Astrocyte (in vitro differentiated cells and primary cell): ENCODE measurements at regions not wholly inside any gene's neighbourhood (a gene's known extent, or its start where the extent isn't known, plus 50 kb on each side); places are given as distances from the start of the nearest gene placed in this dataset.

Experiments used
- DNase-seq: peaks from one replicate; pipeline ENCODE4 v3.0.0-alpha.2; 2010; ENCODE audit warnings: low read depth
- FAIRE-seq: peaks from 2 replicates; lab custom pipeline; 2011; peaks lifted over from hg19 to GRCh38; lab: Jason Lieb, UNC
- H2AFZ ChIP-seq: 2 replicates; pipeline ENCODE4 v1.6.0; 2012; ENCODE audit warnings: low read depth, low read length, inconsistent platforms
- H3K27ac ChIP-seq: 2 replicates; pipeline ENCODE4 v1.5.1; 2011; ENCODE audit warnings: low read depth, low read length, inconsistent platforms
- H3K27me3 ChIP-seq: 2 replicates; pipeline ENCODE4 v1.6.0; 2011; ENCODE audit warnings: low read length, inconsistent platforms; ENCODE audit not compliant: insufficient read depth
- H3K36me3 ChIP-seq: 2 replicates; pipeline ENCODE4 v1.5.1; 2011; ENCODE audit warnings: low read length, inconsistent platforms; ENCODE audit not compliant: insufficient read depth
- H3K4me1 ChIP-seq: 2 replicates; pipeline ENCODE4 v1.5.1; 2011; ENCODE audit warnings: low read length, inconsistent platforms; ENCODE audit not compliant: insufficient read depth
- H3K4me2 ChIP-seq: 2 replicates; pipeline ENCODE4 v1.6.0; 2012; ENCODE audit warnings: low read length, inconsistent platforms
- H3K4me3 ChIP-seq: 2 replicates; pipeline ENCODE4 v1.5.1; 2011; ENCODE audit warnings: low read depth, mild to moderate bottlenecking, low read length, inconsistent platforms; ENCODE audit not compliant: insufficient read depth
- H3K79me2 ChIP-seq: 2 replicates; pipeline ENCODE4 v1.6.0; 2012; ENCODE audit warnings: mild to moderate bottlenecking, low read length, inconsistent platforms; ENCODE audit not compliant: insufficient read depth
- H3K9ac ChIP-seq: 2 replicates; pipeline ENCODE4 v1.6.0; 2012; ENCODE audit warnings: mild to moderate bottlenecking, low read length, inconsistent platforms
- H3K9me3 ChIP-seq: 2 replicates; pipeline ENCODE4 v1.5.1; 2012; ENCODE audit warnings: low read depth, mild to moderate bottlenecking, low read length, inconsistent platforms; ENCODE audit not compliant: insufficient read depth
- H4K20me1 ChIP-seq: 2 replicates; pipeline ENCODE4 v1.6.0; 2012; ENCODE audit warnings: low read length, inconsistent platforms; ENCODE audit not compliant: insufficient read depth
- H3K27ac Mint-ChIP-seq: one replicate; pipeline ENCODE4 v1.8.0; 2021; ENCODE audit warnings: mild to moderate bottlenecking, mixed read lengths; ENCODE audit not compliant: unreplicated experiment
- H3K27me3 Mint-ChIP-seq: one replicate; pipeline ENCODE4 v1.8.0; 2021; ENCODE audit warnings: low read depth, mixed read lengths; ENCODE audit not compliant: unreplicated experiment
- H3K36me3 Mint-ChIP-seq: one replicate; pipeline ENCODE4 v1.8.0; 2021; ENCODE audit warnings: low read depth, mixed read lengths; ENCODE audit not compliant: unreplicated experiment
- H3K4me1 Mint-ChIP-seq: one replicate; pipeline ENCODE4 v1.8.0; 2021; ENCODE audit warnings: low read depth, mixed read lengths; ENCODE audit not compliant: unreplicated experiment
- H3K4me3 Mint-ChIP-seq: one replicate; pipeline ENCODE4 v1.8.0; 2021; ENCODE audit warnings: mild to moderate bottlenecking, moderate library complexity, mixed read lengths; ENCODE audit not compliant: unreplicated experiment
- H3K9me3 Mint-ChIP-seq: one replicate; pipeline ENCODE4 v1.8.0; 2021; ENCODE audit warnings: mild to moderate bottlenecking, mixed read lengths; ENCODE audit not compliant: unreplicated experiment
- CTCF ChIP-seq: IDR thresholded peaks from 2 replicates; pipeline ENCODE4 v1.5.1; 2011; ENCODE audit warnings: low read depth, mild to moderate bottlenecking, inconsistent platforms, low read length, moderate library complexity; ENCODE audit not compliant: insufficient read depth
- EZH2 ChIP-seq: IDR thresholded peaks from 2 replicates; pipeline ENCODE4 v1.6.1; 2012; ENCODE audit warnings: mild to moderate bottlenecking, low read length, inconsistent platforms; ENCODE audit not compliant: insufficient read depth

- no peaks in the 10 kb centered on the region for H3K4me1 Mint-ChIP-seq
- H3K27me3 ChIP-seq = peaks cover 2% of the 10 kb centered on the region
- no peaks in the 10 kb centered on the region for H3K9me3 ChIP-seq
- DNase-seq (no peak), FAIRE-seq (no peak)
- no peaks in the 10 kb centered on the region for H3K9me3 Mint-ChIP-seq
- no peak overlapping the region for H3K9ac ChIP-seq
- no peak overlapping the region for H3K4me3 ChIP-seq
- H3K4me2 ChIP-seq = no peak overlapping the region
- no peak overlapping the region for H3K4me3 Mint-ChIP-seq
- no peak overlapping the region for H3K27ac ChIP-seq
- TF ChIP-seq EZH2 (no peak), CTCF (no peak)
- H4K20me1 ChIP-seq = no peaks in the 10 kb centered on the region
- no peaks in the 10 kb centered on the region for H3K4me1 ChIP-seq
- H3K27ac Mint-ChIP-seq = no peak overlapping the region
- H3K36me3 Mint-ChIP-seq = no peaks in the 10 kb centered on the region
- H3K79me2 ChIP-seq = no peaks in the 10 kb centered on the region
- H2AFZ ChIP-seq = no peak overlapping the region
- no peaks in the 10 kb centered on the region for H3K36me3 ChIP-seq
- H3K27me3 Mint-ChIP-seq = peaks cover 40% of the 10 kb centered on the region
These were observed 117.2 kb downstream of the GGTLC2 start for GRCh38 chr22:22761606-22761962.

GRCh38 chr22:22761963-22762772 lies 117.8 kb downstream of the GGTLC2 start:
- Histone ChIP-seq H3K4me1 (no peaks in the 10 kb centered on the region), H3K27me3 (peaks cover 2% of the 10 kb centered on the region), H2AFZ (no peak overlapping the region), H3K9ac (no peak overlapping the region), H4K20me1 (no peaks in the 10 kb centered on the region), H3K4me3 (no peak overlapping the region), H3K79me2 (no peaks in the 10 kb centered on the region), H3K9me3 (no peaks in the 10 kb centered on the region), H3K36me3 (no peaks in the 10 kb centered on the region), H3K27ac (no peak overlapping the region), H3K4me2 (no peak overlapping the region)
- Mint-ChIP-seq H3K36me3 (no peaks in the 10 kb centered on the region), H3K4me1 (no peaks in the 10 kb centered on the region), H3K27me3 (peaks cover 40% of the 10 kb centered on the region), H3K9me3 (no peaks in the 10 kb centered on the region), H3K27ac (no peak overlapping the region), H3K4me3 (no peak overlapping the region)
- no peak for FAIRE-seq
- no peak for DNase-seq
- TF ChIP-seq CTCF = no peak
- no peak for TF ChIP-seq EZH2

DNA sequence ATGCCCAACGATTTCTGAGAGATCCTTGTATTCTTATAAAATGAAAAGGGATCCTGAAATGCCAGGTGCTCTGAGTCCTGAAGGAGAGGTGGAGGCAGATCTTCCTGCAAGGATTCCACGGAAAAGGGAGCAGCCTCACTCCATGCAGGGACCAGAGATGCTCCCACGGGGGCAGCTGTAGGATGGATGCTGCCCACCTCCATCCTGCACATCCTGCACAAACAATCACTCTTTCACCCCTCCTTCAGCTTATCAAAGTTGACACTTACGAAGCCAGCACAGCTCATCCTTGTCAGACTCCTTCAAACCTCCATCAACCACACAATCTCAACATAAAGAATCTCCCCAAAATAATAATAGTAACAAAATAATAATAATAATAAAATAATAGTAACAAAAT lies 119.1 kb downstream of the GGTLC2 start:
- Histone ChIP-seq H3K36me3 (no peaks in the 10 kb centered on the region), H3K4me2 (no peak overlapping the region), H3K4me3 (no peak overlapping the region), H3K27me3 (peaks cover 2% of the 10 kb centered on the region), H2AFZ (no peak overlapping the region), H3K9ac (no peak overlapping the region), H3K4me1 (no peaks in the 10 kb centered on the region), H4K20me1 (no peaks in the 10 kb centered on the region), H3K79me2 (no peaks in the 10 kb centered on the region), H3K27ac (no peak overlapping the region), H3K9me3 (no peaks in the 10 kb centered on the region)
- no peaks in the 10 kb centered on the region for H3K4me1 Mint-ChIP-seq
- TF ChIP-seq CTCF = no peak
- TF ChIP-seq EZH2 = no peak
- H3K27ac Mint-ChIP-seq = no peak overlapping the region
- FAIRE-seq (no peak), DNase-seq (no peak)
- no peaks in the 10 kb centered on the region for H3K36me3 Mint-ChIP-seq
- peaks cover 54% of the 10 kb centered on the region for H3K27me3 Mint-ChIP-seq
- no peak overlapping the region for H3K4me3 Mint-ChIP-seq
- no peaks in the 10 kb centered on the region for H3K9me3 Mint-ChIP-seq
